ENCODE measurements at regions not wholly inside any gene's neighbourhood (a gene's known extent, or its start where the extent isn't known, plus 50 kb on each side); places are given as distances from the start of the nearest gene placed in this dataset.

- CTCF ChIA-PET (ENCODE audit: low intra/inter-chr PET ratio): no interaction called here
- TF ChIP-seq GATAD2A (IDR thresholded peaks at IDR 0.05) (no peak), SMAD3 (CRISPR knock-in tag; conservative IDR thresholded peaks at IDR 0.05) (no peak), GATAD2B (IDR thresholded peaks at IDR 0.05; ENCODE audit: borderline replicate concordance) (no peak), ZMIZ1 (IDR thresholded peaks at IDR 0.05; ENCODE audit: low read depth in 2 of 2, low read length in 2 of 2) (no peak), ZNF134 (CRISPR knock-in tag; conservative IDR thresholded peaks at IDR 0.05) (no peak), EGR1 (conservative IDR thresholded peaks at IDR 0.05) (no peak), ZNF212 (CRISPR knock-in tag; IDR thresholded peaks at IDR 0.05) (no peak), MBD1 (CRISPR knock-in tag; IDR thresholded peaks at IDR 0.05) (no peak), RBM14 (IDR thresholded peaks at IDR 0.05; ENCODE audit: borderline replicate concordance, insufficient read depth, low read depth, low read length) (no peak), KAT2B (IDR thresholded peaks at IDR 0.05; ENCODE audit: low read depth, low read length) (no peak), HNRNPH1 (optimal IDR thresholded peaks at IDR 0.05; ENCODE audit: low read depth, low read length) (no peak), MTA1 (IDR thresholded peaks at IDR 0.05; ENCODE audit: borderline replicate concordance) (no peak), EWSR1 (IDR thresholded peaks at IDR 0.05; ENCODE audit: borderline replicate concordance, low read depth, partially characterized antibody) (no peak)
- Histone ChIP-seq H3K9me3 (replicated peaks; ENCODE audit: control insufficient read depth, insufficient read depth, low read depth, low read length) (no peaks in the 10 kb centered on the region), H3K27me3 (ENCODE audit: control insufficient read depth in 2 of 2, insufficient read depth in 2 of 2, low read length in 2 of 2) (no peaks in the 10 kb centered on the region), H3K4me3 (no peak overlapping the region), H3K4me1 (replicated peaks in 1 of 2; ENCODE audit: control insufficient read depth in 2 of 2, insufficient read depth in 2 of 2, low read length in 2 of 2) (no peaks in the 10 kb centered on the region), H4K20me1 (replicated peaks; ENCODE audit: control insufficient read depth, insufficient read depth, low read length) (no peaks in the 10 kb centered on the region), H3K27ac (ENCODE audit: extremely low read depth, low read depth, low read length) (no peak overlapping the region), H3K9ac (ENCODE audit: insufficient read depth in 1 of 2, low read depth in 2 of 2, low read length in 2 of 2) (no peak overlapping the region), H3K36me3 (ENCODE audit: control insufficient read depth, insufficient read depth, low read length) (no peaks in the 10 kb centered on the region), H3K9me1 (ENCODE audit: control insufficient read depth, insufficient read depth, low read length) (no peaks in the 10 kb centered on the region), H3K4me2 (ENCODE audit: insufficient read depth, low read length) (no peak overlapping the region), H3K79me2 (ENCODE audit: control insufficient read depth, insufficient read depth, low read length) (no peaks in the 10 kb centered on the region), H2AFZ (ENCODE audit: low read depth, low read length) (no peak overlapping the region)
- DNase-seq (ENCODE audit: extremely low read depth in 1 of 4, low spot score in 3 of 4): no peak
- in situ Hi-C loops (cut with MboI): no loop called here
- POLR2A ChIA-PET: no interaction called here
- intact Hi-C loops (cut with micrococcal nuclease): no loop called here
- ATAC-seq: no peak
- no TSS peak for BruUV-seq (replicated peaks)
- no peak for FAIRE-seq
These were observed 58.7 kb upstream of the CDH20 start for GRCh38 chr18:61274416-61274960.
